GM21423 (cell line): ENCODE measurements at regions not wholly inside any gene's neighbourhood (a gene's known extent, or its start where the extent isn't known, plus 50 kb on each side); places are given as distances from the start of the nearest gene placed in this dataset.

ENCODE experiments used
- ATAC-seq: cut with Tn5 transposase; IDR thresholded peaks from one replicate; pipeline ENCODE4 v1.9.1; 2021; ENCODE audit warnings: mild to moderate bottlenecking, moderate library complexity; ENCODE audit not compliant: unreplicated experiment

GRCh38 chr6:1514078-1514477 is 95.6 kb upstream of the FOXC1 start:
- ATAC-seq, result no peak

GRCh38 chr6:1515280-1515679 is 94.4 kb upstream of the FOXC1 start:
- no peak for ATAC-seq

- ATAC-seq, result no peak
These were observed 93.9 kb upstream of the FOXC1 start for GRCh38 chr6:1515781-1516180.

GRCh38 chr6:1516742-1517520 is 92.8 kb upstream of the FOXC1 start:
- no peak for ATAC-seq

- no peak for ATAC-seq
These were observed 90.9 kb upstream of the FOXC1 start for GRCh38 chr6:1518855-1519254.

- ATAC-seq, result no peak
These were observed 90.1 kb upstream of the FOXC1 start for GRCh38 chr6:1519597-1519996.

- no peak for ATAC-seq
These were observed 86.9 kb upstream of the FOXC1 start for GRCh38 chr6:1522779-1523178.

- no peak for ATAC-seq
These were observed 85.7 kb upstream of the FOXC1 start for GRCh38 chr6:1524040-1524480.

GRCh38 chr6:1525364-1526038 is 84.2 kb upstream of the FOXC1 start:
- no peak for ATAC-seq

- no peak for ATAC-seq
These were observed 83.2 kb upstream of the FOXC1 start for GRCh38 chr6:1526398-1527072.

GRCh38 chr6:1527073-1527457 is 82.7 kb upstream of the FOXC1 start:
- peak; percentile 48 for ATAC-seq

- ATAC-seq, result no peak
These were observed 74.4 kb upstream of the FOXC1 start for GRCh38 chr6:1535295-1535694.

- no peak for ATAC-seq
These were observed 72.9 kb upstream of the FOXC1 start for GRCh38 chr6:1536526-1537429.

GRCh38 chr6:1538369-1538768 is 71.3 kb upstream of the FOXC1 start:
- no peak for ATAC-seq

- no peak for ATAC-seq
These were observed 70.8 kb upstream of the FOXC1 start for GRCh38 chr6:1538810-1539478.

GRCh38 chr6:1540864-1541521 is 68.7 kb upstream of the FOXC1 start:
- ATAC-seq, result no peak

- no peak for ATAC-seq
These were observed 67.4 kb upstream of the FOXC1 start for GRCh38 chr6:1542335-1542734.

GRCh38 chr6:1542764-1543163 is 67.0 kb upstream of the FOXC1 start:
- no peak for ATAC-seq

GRCh38 chr6:1544000-1544399 is 65.7 kb upstream of the FOXC1 start:
- no peak for ATAC-seq

GRCh38 chr6:1544603-1545002 is 65.1 kb upstream of the FOXC1 start:
- no peak for ATAC-seq
